HepG2 (cell line): ENCODE measurements at regions not wholly inside any gene's neighbourhood (a gene's known extent, or its start where the extent isn't known, plus 50 kb on each side); places are given as distances from the start of the nearest gene placed in this dataset.
"Not testable (repeated sequence)": the region's sequence is repeated elsewhere in the genome, so short reads cannot be mapped to it uniquely, and the experiment has no call there.

ENCODE experiments used
- ATAC-seq: fragments of 200-7000 bp; cut with Tn5 transposase; 3 replicates; pipeline ENCODE4 v1.9.1; 2020; ENCODE audit warnings: mild to moderate bottlenecking, moderate library complexity
- BruUV-seq: library from RNA; stranded (reverse); fragments of 400-500 nt; replicated peaks from 2 replicates; lab custom pipeline; 2021; lab: Mats Ljungman, UMichigan
- CTCF ChIA-PET: fragments of 300-600 bp; formaldehyde crosslinking; extraction: SDS; loops from one replicate; lab custom pipeline; 2021; ENCODE audit warnings: low total read pairs, inconsistent platforms, low intra/inter-chr PET ratio; lab: Yijun Ruan, JAX
- POLR2A ChIA-PET: fragments of 350-600 bp; sonication (Branson Sonifier 250); formaldehyde crosslinking; loops from one replicate; lab custom pipeline; 2020; ENCODE audit warnings: antibody characterized with exemption, inconsistent platforms; lab: Yijun Ruan, JAX
- DNase-seq: peaks from one replicate; pipeline ENCODE4 v3.0.0-alpha.2; 2015; ENCODE audit warnings: low spot score
- FAIRE-seq: peaks from 3 replicates; lab custom pipeline; 2011; peaks lifted over from hg19 to GRCh38; lab: Jason Lieb, UNC
- H2AFZ ChIP-seq: one replicate; pipeline ENCODE4 v1.6.1; 2011; ENCODE audit warnings: low read length, inconsistent platforms
- H3K27ac ChIP-seq: fragments of 300-600 bp; 3 replicates; pipeline ENCODE4 v1.8.0; 2011; ENCODE audit warnings: mixed run types, mild to moderate bottlenecking, mixed read lengths, low read length, inconsistent platforms; ENCODE audit not compliant: insufficient read depth; ENCODE audit errors: extremely low read length
- H3K27me3 ChIP-seq, 2 experiments: fragments of 200-600 bp in 1 of 2; 2 replicates in 1 of 2; 3 replicates in 1 of 2; pipeline versions ENCODE4 v1.6.0 to v1.8.0; 2011; ENCODE audit warnings: low read length in 2 of 2, mild to moderate bottlenecking in 2 of 2, moderate library complexity in 2 of 2, inconsistent platforms in 1 of 2; ENCODE audit not compliant: insufficient read depth in 2 of 2, control insufficient read depth in 1 of 2
- H3K36me3 ChIP-seq, 2 experiments: fragments of 200-600 bp in 1 of 2; replicated peaks in 1 of 2; 2 replicates in 1 of 2; 3 replicates in 1 of 2; pipeline versions ENCODE4 v1.5.1 to v1.8.0; 2011; ENCODE audit warnings: low read length in 2 of 2, inconsistent platforms in 1 of 2; ENCODE audit not compliant: insufficient read depth in 2 of 2, control insufficient read depth in 1 of 2
- H3K4me1 ChIP-seq: 2 replicates; pipeline ENCODE4 v1.5.1; 2012; ENCODE audit warnings: low read length, inconsistent platforms; ENCODE audit not compliant: insufficient read depth
- H3K4me2 ChIP-seq: 2 replicates; pipeline ENCODE4 v1.6.0; 2011; ENCODE audit warnings: low read depth, low read length, inconsistent platforms
- H3K4me3 ChIP-seq, 3 experiments: fragments of 200-600 bp in 1 of 3; sonication (generic), shearing (Covaris generic) in 1 of 3; replicated peaks in 1 of 3; 2 replicates each; pipeline ENCODE4 v1.5.1; 2011 to 2016; ENCODE audit warnings: low read length in 3 of 3, inconsistent platforms in 2 of 3, low read depth in 2 of 3, mild to moderate bottlenecking in 2 of 3, control low read depth in 1 of 3, mixed read lengths in 1 of 3; ENCODE audit not compliant: insufficient read depth in 1 of 3
- H3K79me2 ChIP-seq: one replicate; pipeline ENCODE4 v1.6.1; 2011; ENCODE audit warnings: low read length, inconsistent platforms; ENCODE audit not compliant: insufficient read depth
- H3K9ac ChIP-seq: 2 replicates; pipeline ENCODE4 v1.6.0; 2011; ENCODE audit warnings: mild to moderate bottlenecking, low read depth, low read length, inconsistent platforms; ENCODE audit not compliant: insufficient read depth
- H3K9me3 ChIP-seq: 2 replicates; pipeline ENCODE4 v1.5.1; 2012; ENCODE audit warnings: mild to moderate bottlenecking, low read length
- H4K20me1 ChIP-seq: 2 replicates; pipeline ENCODE4 v1.6.0; 2011; ENCODE audit warnings: inconsistent platforms, mild to moderate bottlenecking, low read length, moderate library complexity; ENCODE audit not compliant: insufficient read depth
- E2F2 ChIP-seq: sonication (generic); formaldehyde crosslinking; IDR thresholded peaks from 2 replicates; pipeline ENCODE4 v1.4.0; 2020; ENCODE audit warnings: missing genetic modification reagents, borderline replicate concordance
- HES4 ChIP-seq: sonication (generic); formaldehyde crosslinking; IDR thresholded peaks from 2 replicates; pipeline ENCODE4 v1.9.0; 2021; ENCODE audit warnings: mild to moderate bottlenecking, missing genetic modification reagents, borderline replicate concordance
- MYNN ChIP-seq: sonication (generic); formaldehyde crosslinking; IDR thresholded peaks from 2 replicates; pipeline ENCODE4 v1.4.0; 2020; ENCODE audit warnings: mild to moderate bottlenecking, low read depth, missing genetic modification reagents
- SP1 ChIP-seq, 2 experiments: fragments of 450-650 bp in 1 of 2; sonication (generic) in 1 of 2; formaldehyde crosslinking in 1 of 2; IDR thresholded peaks; 2 replicates each; pipeline versions ENCODE4 v1.4.0 to v1.6.1; 2016 to 2020; ENCODE audit warnings: missing genetic modification reagents in 1 of 2
- STAT5B ChIP-seq: sonication (generic); formaldehyde crosslinking; IDR thresholded peaks from 2 replicates; pipeline ENCODE4 v1.4.0; 2020; ENCODE audit warnings: missing genetic modification reagents
- ZBTB20 ChIP-seq: sonication (generic); formaldehyde crosslinking; IDR thresholded peaks from 2 replicates; pipeline ENCODE4 v1.8.1; 2023; ENCODE audit warnings: missing genetic modification reagents, low read depth, mild to moderate bottlenecking, borderline replicate concordance
- ZNF687 ChIP-seq: sonication (generic); formaldehyde crosslinking; IDR thresholded peaks from 2 replicates; pipeline ENCODE4 v1.5.1; 2020; ENCODE audit warnings: mild to moderate bottlenecking, missing genetic modification reagents, moderate library complexity
- ZNF766 ChIP-seq: sonication (generic); formaldehyde crosslinking; IDR thresholded peaks from 2 replicates; pipeline ENCODE4 v1.5.0; 2020; ENCODE audit warnings: missing genetic modification reagents, borderline replicate concordance
- in situ Hi-C: cut with HindIII; loops from 2 replicates; pipeline ENCODE4 v1.10.0; 2017; ENCODE audit warnings: low pct_unique_long_range_greater_than_20kb; ENCODE audit not compliant: extremely low pct_ligation_motif_present
- intact Hi-C: fragments of 100-400 bp; cut with micrococcal nuclease; formaldehyde crosslinking; loops from one replicate; pipeline ENCODE4 v1.10.0; 2022; ENCODE audit not compliant: unreplicated experiment

- TF ChIP-seq ZNF687 (CRISPR knock-in tag) (no peak), E2F2 (CRISPR knock-in tag) (no peak), ZBTB20 (CRISPR knock-in tag) (no peak), MYNN (CRISPR knock-in tag) (no peak), SP1 (IDR thresholded peaks at IDR 0.05) (no peak), SP1 (CRISPR knock-in tag; IDR thresholded peaks at IDR 0.05) (no peak), ZNF766 (no peak), HES4 (CRISPR knock-in tag) (no peak), STAT5B (CRISPR knock-in tag) (no peak)
Observed at GRCh38 chr6:92681401-92681800, 738.0 kb downstream of the EPHA7 start (continued).

GRCh38 chr6:92671462-92671861 lies 747.9 kb downstream of the EPHA7 start:
- H3K4me3 ChIP-seq, H4K20me1 ChIP-seq: not testable (repeated sequence)

More at GRCh38 chr6:92671462-92671861, 747.9 kb downstream of the EPHA7 start:
- CTCF ChIA-PET, intact Hi-C loops, H2AFZ ChIP-seq, H3K4me1 ChIP-seq, H3K79me2 ChIP-seq, DNase-seq, H3K36me3 ChIP-seq, POLR2A ChIA-PET, FAIRE-seq, H3K9me3 ChIP-seq, H3K27me3 ChIP-seq, BruUV-seq, H3K9ac ChIP-seq, H3K4me2 ChIP-seq, in situ Hi-C loops, ATAC-seq, H3K27ac ChIP-seq: not testable (repeated sequence)
